NCI-H1417 treated with DMSO at 0.1 percent for 48 hours (cell line): ENCODE measurements at regions not wholly inside any gene's neighbourhood (a gene's known extent, or its start where the extent isn't known, plus 50 kb on each side); places are given as distances from the start of the nearest gene placed in this dataset.
A peak's percentile ranks its signal among the peaks of the same experiment; 100 is the strongest.
"Not testable (repeated sequence)": the region's sequence is repeated elsewhere in the genome, so short reads cannot be mapped to it uniquely, and the experiment has no call there.

Source experiments
- DNase-seq: peaks from one replicate; lab custom pipeline; 2025; lab: John Stamatoyannopoulos, UW

GRCh38 chr20:22690616-22691179, 106.3 kb upstream of the FOXA2 start:
- no peak for DNase-seq

- peak; percentile 45 for DNase-seq
Observed at GRCh38 chr20:22691369-22692118, 107.2 kb upstream of the FOXA2 start.

- no peak for DNase-seq
Observed at GRCh38 chr20:22692119-22692475, 107.7 kb upstream of the FOXA2 start.

- not testable (repeated sequence) for DNase-seq
Observed at GRCh38 chr20:22692620-22693019, 108.2 kb upstream of the FOXA2 start.

DNA sequence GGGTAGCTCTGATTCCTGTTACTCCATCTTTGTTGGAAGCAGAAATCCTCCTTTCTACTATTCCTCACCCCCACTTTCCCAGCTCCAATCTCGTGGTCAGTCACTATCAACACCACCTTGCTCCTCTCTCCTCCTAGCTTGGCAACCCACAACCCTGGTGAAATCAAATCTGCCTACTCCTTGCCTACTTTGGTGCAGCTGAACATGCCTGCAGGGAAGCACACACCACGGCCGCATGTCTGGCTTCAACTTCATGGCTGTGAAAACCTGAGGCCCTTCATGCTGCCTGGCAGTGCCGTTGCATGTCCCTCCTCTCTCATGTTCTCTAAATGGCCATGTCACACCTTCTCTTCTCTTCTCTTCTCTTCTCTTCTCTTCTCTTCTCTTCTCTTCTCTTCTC, 112.4 kb upstream of the FOXA2 start:
- DNase-seq, result no peak

GRCh38 chr20:22698259-22698842, 114.0 kb upstream of the FOXA2 start:
- no peak for DNase-seq

DNA sequence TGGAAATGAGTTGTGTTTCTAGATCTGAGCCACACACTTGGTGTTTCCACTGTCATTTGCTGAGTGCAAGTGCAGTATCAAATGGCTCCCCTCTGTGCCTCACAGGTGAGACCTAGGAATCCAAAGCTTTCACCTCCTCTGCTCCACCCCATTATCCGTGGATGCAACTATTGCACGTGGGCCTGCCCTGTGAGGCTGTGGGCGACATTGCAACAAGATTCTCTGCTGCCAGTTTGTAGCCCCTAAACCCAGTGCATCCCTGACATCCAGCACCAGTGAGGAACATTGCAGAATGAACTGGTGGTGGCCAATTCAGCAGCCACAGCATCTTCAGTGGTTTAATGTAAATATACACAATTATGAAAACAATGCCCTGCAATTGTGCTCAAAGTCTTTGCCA, 115.0 kb upstream of the FOXA2 start:
- no peak for DNase-seq

GRCh38 chr20:22700367-22700766, 116.0 kb upstream of the FOXA2 start:
- peak; percentile 60 for DNase-seq

DNA sequence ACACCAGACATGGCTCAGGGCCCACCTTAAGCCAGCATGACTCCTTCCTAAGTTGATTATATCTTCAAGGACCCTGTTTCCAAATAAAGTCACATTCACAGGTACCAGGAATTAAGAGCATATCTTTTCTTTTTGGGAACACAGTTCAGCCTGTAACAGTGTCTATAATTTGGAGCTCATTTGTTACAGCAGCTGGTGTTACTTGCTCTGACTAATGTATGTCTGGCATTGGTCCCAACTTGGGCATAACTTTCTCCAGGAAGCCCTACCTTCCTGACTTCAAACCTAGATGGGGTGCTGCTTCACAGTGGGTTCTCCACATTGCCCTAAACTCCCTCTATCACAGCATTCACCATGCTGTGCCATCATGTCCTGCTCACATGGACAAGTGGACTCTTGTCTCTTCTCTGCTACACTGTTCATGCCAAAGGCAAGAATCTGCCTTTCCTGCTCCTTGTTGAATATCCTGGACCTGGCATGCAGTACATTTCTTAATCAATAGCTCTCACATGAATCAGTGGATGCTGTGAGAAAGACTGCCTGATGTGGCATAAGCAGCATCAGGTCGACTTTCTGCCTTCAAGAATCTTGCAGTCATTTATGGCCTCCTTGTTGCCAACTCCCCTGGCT, 117.4 kb upstream of the FOXA2 start:
- no peak for DNase-seq

DNA sequence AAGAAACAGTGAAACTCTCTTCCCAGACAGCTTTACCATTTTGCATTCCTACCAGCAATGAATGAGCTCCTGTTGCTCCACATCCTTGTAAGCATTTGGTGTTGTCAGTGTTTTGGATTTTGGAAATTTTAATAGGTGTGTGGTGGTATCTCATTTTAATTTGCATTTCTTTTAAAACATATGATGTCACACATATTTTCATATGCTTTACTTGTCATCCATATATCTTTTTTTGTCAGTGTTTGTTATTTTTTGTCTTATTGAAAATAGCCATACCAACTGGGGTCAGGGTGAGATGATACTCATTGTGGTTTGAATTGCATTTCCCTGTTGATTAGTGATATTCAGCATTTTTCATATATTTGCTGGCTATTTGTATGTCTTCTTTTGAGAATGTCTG, 119.5 kb upstream of the FOXA2 start:
- DNase-seq, result no peak

DNA sequence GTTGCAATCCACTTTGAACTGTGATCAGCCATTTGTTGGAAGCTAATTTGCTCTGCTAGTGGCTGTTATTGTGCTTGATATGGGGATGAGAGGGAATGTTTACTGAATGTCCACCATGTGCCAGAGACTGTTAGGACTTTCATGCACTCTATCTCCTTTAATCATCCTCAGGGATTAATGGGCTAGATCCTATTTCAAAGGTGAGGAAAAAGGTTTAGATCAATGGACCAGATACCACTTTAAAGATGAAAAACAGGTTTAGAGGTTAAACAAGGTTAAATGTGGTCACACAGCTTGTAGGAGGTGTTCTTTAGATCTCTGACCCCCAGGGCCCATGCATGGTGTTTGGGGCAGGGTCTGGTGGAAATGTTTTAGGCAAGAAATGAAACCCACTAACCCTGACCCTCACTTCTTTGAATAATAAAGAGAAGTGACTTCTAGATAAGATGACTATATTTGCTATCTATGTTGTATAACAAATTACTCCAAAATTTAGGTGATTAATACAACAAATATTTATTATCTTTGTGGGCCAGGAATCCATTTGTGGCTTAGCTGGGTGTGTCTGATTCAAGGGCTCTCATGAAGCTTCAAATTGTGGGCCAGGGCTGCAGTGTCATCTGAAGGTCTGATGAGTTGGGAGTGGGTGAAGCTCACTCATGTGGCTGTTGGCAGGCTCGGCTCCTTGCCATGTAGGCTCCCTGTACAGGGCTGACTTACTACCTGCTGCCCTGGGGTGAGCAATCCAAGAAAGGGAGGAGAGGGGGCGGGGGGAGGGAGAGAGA, 127.8 kb upstream of the FOXA2 start:
- DNase-seq, result no peak

DNA sequence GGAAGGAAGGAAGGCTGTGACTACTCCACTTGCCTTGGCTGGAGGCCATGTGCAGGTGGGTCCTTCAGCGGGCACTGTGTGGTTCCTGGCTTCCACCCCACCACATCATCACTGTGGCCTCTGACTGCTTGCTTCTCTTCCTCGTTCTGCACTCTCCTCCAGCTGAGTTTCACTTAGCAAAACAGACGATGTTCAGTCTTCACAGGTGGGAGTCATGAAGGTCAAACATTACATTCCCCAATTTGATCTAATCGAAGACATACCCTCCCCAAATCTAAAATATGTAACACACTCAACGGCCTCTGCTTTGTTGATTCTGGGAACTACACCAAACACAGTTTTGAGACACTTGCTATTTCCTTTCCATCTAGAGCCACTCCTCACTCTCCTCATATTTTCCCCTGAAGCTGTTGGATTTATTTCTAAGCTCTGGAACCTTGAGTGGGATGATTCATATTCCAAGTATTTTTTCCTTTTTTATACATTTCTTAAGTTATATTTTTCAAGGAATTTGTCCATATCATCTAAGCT, 132.5 kb upstream of the FOXA2 start:
- DNase-seq, result no peak

- no peak for DNase-seq
Observed at GRCh38 chr20:22717466-22717865, 133.1 kb upstream of the FOXA2 start.

DNA sequence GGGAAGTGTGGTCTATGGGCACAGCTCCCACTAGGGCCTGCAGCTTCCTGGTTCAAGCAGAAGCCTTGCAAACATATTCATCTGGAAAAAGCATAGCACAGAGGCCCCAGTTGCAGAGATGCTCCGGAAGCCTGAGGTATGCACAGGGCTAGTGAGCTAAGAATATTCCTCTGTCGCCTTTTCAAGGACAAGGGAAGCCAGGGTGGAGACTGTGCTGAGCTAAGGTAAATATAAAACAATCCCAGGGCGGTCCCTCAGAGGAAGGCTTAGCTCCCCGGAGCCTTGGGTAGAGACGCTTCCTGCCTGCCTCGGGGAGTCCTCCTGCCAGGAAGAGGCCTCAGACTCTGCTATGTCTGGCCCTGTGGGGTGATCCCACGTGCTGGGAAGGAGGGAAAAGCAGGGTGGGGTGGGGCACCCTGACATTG, 134.8 kb upstream of the FOXA2 start:
- DNase-seq, result no peak

DNA sequence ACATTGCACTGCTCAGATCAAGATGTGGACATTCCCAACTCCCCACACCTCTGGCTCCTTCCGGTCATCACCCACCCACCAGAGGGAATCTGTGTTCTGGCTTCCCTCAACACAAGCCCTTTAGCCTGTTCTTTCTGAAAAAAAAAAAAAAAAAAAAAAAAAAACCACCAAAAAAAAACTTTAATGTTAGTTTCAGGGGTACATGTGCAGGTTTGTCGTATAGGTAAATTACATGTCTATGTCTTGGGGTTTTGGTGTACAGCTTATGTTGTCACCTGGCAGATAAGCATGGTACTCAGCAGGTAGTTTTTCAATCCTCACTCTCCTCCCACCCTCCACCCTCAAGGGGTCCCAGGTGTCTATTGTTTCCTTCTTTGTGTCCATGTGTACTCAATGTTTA, 135.8 kb upstream of the FOXA2 start:
- no peak for DNase-seq

DNA sequence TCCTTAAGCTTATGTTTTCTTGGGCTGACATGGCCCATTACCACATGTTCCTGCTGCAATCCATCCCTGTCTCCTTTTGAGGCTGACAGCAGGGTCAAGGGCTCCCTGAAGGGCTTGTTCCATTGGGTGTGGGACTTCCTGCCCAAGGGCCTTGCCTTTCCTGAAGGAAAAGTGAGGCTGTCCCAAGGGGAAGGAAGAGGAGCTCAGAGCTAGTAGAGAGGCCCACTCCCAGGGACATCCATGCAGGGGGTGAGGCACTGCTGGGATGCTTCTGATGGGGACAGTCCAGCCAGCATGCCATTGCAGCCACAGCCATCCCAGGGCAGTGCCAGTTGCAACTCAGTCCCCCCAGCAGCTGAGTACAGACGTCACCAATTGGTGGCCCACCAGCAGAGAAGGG, 138.4 kb upstream of the FOXA2 start:
- no peak for DNase-seq

- DNase-seq, result no peak
Observed at GRCh38 chr20:22723659-22724058, 139.3 kb upstream of the FOXA2 start.

DNA sequence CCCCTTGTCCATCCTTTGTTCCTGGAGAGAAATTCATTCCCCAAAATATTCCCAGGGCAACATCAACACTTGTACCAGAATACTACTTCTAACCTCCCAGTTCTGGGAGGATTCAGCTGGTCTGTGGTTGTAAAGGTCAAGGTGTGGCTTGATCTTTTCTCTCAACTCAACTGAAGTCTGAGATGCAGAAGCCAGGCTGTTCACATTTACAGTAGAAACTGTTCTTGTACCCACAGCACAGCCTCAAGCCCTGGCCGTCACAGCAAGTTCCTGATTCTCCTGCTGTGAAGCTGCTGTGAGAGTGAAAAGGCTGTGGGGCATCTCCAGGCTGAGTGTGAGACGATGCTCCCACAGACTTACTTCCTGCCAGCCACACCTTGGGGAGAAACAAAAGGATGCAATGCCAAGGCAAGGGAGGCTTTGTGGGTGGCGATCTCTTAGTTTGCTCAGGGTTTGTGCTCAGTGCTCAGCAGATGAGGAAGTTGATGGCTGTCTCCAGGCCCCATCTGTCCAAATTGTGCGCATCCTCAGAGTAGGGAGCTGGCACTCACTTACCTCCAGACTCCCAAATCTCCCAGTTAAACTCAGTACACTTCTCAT, 143.9 kb upstream of the FOXA2 start:
- no peak for DNase-seq

DNA sequence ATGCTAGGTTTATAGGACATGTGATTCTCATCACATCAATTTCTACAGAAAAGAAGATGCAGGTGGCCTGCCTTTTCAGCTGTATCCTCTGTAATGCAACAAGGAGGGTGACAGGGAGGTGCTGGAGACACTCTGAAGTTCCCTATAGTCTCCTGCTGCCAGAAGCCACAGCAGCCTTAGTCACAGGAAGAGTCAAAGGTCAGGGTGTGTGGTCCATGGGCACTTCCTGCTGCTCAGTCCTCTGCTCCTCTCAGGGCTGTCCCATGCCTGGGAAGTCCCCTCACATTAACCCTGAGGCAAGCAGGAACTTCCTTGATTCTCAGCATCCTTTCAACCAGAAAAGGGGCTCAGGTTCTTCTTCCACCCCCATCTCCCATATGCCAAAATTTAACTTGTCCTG, 144.8 kb upstream of the FOXA2 start:
- DNase-seq, result no peak

- no peak for DNase-seq
Observed at GRCh38 chr20:22729616-22730236, 145.4 kb upstream of the FOXA2 start.

DNA sequence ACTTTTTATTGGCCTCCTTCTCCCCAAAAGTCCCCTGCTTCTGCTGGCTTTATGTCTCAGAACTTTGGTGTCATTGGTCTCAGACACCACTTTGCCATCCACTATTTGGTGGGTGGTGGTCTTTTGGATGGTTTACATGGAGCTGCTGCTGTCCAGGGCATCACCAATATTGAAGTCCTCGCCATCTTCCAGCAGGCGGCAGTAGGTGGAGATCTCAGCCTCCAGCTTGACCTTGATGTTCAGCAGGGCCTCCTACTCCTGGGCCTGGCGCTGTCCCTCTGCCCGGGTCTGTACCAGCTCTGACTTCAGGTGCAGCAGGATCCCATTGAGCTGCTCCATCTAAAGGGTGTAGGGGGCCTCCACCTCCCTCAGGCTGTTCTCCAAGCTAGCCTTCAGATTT, 148.4 kb upstream of the FOXA2 start:
- DNase-seq, result no peak
